ENCODE measurements at regions not wholly inside any gene's neighbourhood (a gene's known extent, or its start where the extent isn't known, plus 50 kb on each side); places are given as distances from the start of the nearest gene placed in this dataset.
A peak's percentile ranks its signal among the peaks of the same experiment; 100 is the strongest.

DNA sequence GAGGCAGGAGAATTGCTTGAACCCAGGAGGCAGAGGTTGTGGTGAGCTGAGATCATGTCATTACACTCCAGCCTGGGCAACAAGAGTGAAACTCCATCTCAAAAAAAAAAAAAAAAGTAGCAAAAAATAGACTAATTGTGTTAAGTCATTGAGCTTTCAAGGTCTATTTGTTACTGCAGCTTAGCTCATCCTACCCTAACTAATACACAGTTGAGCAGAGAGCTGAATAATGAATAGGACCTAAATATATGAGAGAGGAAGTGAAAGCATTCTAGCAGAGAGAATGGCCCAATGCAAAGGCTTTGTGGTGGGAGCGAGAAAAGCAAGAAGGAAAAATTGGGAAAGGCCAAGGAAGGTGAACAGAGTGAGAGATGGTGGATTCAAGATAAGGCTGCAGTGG, 128.3 kb downstream of the AXIN2 start:
- ChIA-PET CTCF (ENCODE audit: low intra/inter-chr PET ratio) (no interaction called here), POLR2A (interaction anchor here (0.6 kb wide), 1 partner anchor 1531 kb away, joined by 3 read pairs; no protein-coding TSS in a partner anchor)
- no TSS peak for BruUV-seq (replicated peaks)
- in situ Hi-C loops (cut with MboI) = no loop called here
- H3K9ac ChIP-seq (ENCODE audit: insufficient read depth in 1 of 2, low read depth in 2 of 2, low read length in 2 of 2) = no peak overlapping the region
- intact Hi-C loops (cut with micrococcal nuclease) = no loop called here
- H3K4me2 ChIP-seq (ENCODE audit: insufficient read depth, low read length) = no peak overlapping the region
- no peaks in the 10 kb centered on the region for H3K36me3 ChIP-seq (ENCODE audit: control insufficient read depth, insufficient read depth, low read length)
- TF ChIP-seq SRSF3 (IDR thresholded peaks at IDR 0.05; ENCODE audit: insufficient read depth, low read length) (no peak), ZNF175 (CRISPR knock-in tag; IDR thresholded peaks at IDR 0.05; ENCODE audit: low read depth) (no peak), HDAC2 (IDR thresholded peaks at IDR 0.05) (no peak), KLF16 (IDR thresholded peaks at IDR 0.05) (no peak), SMAD4 (CRISPR knock-in tag; conservative IDR thresholded peaks at IDR 0.05) (no peak), ZNF57 (CRISPR knock-in tag; IDR thresholded peaks at IDR 0.05) (no peak), FOXM1 (IDR thresholded peaks at IDR 0.05; ENCODE audit: low read depth) (no peak), FOXM1 (CRISPR knock-in tag; IDR thresholded peaks at IDR 0.05; ENCODE audit: low read depth) (no peak)
- no peak for ATAC-seq
- no peaks in the 10 kb centered on the region for H3K9me3 ChIP-seq (replicated peaks; ENCODE audit: control insufficient read depth, insufficient read depth, low read depth, low read length)
- no peaks in the 10 kb centered on the region for H3K9me1 ChIP-seq (ENCODE audit: control insufficient read depth, insufficient read depth, low read length)
- 0% methylated on average over 1 of the region's 1 CpG for WGBS (ENCODE audit: insufficient coverage, low coverage, missing lambda C conversion rate)
- H3K27ac ChIP-seq (ENCODE audit: extremely low read depth, low read depth, low read length) = no peak overlapping the region
- no peak overlapping the region for H3K4me3 ChIP-seq
- peaks cover 0 to 9% of the 10 kb centered on the region in 2 experiments; a peak in 3 of 5 replicates for H3K27me3 ChIP-seq (ENCODE audit: control insufficient read depth in 2 of 2, insufficient read depth in 2 of 2, low read length in 2 of 2)
- no peaks in the 10 kb centered on the region for H3K79me2 ChIP-seq (ENCODE audit: control insufficient read depth, insufficient read depth, low read length)
- DNase-seq (ENCODE audit: extremely low read depth in 1 of 4, low spot score in 3 of 4) = no peak
- FAIRE-seq = no peak
- H3K4me1 ChIP-seq (replicated peaks in 1 of 2; ENCODE audit: control insufficient read depth in 2 of 2, insufficient read depth in 2 of 2, low read length in 2 of 2) = no peaks in the 10 kb centered on the region
- H4K20me1 ChIP-seq (replicated peaks; ENCODE audit: control insufficient read depth, insufficient read depth, low read length) = peaks cover 5% of the 10 kb centered on the region; the same call in 1 of the 2 replicates
- no peak overlapping the region for H2AFZ ChIP-seq (ENCODE audit: low read depth, low read length)

GRCh38 chr17:65431116-65431515, 130.3 kb downstream of the AXIN2 start:
- no peaks in the 10 kb centered on the region for H3K9me3 ChIP-seq (replicated peaks; ENCODE audit: control insufficient read depth, insufficient read depth, low read depth, low read length)
- ATAC-seq (no peak), DNase-seq (ENCODE audit: extremely low read depth in 1 of 4, low spot score in 3 of 4) (peak; percentile 8 to 30 (median 22)), FAIRE-seq (no peak)
- intact Hi-C loops (cut with micrococcal nuclease) = no loop called here
- no peak overlapping the region for H2AFZ ChIP-seq (ENCODE audit: low read depth, low read length)
- ChIA-PET POLR2A (no interaction called here), CTCF (ENCODE audit: low intra/inter-chr PET ratio) (no interaction called here)
- no peaks in the 10 kb centered on the region for H3K36me3 ChIP-seq (ENCODE audit: control insufficient read depth, insufficient read depth, low read length)
- H3K4me2 ChIP-seq (ENCODE audit: insufficient read depth, low read length) = no peak overlapping the region
- 3% methylated on average over 7 of the region's 7 CpGs for WGBS (ENCODE audit: insufficient coverage, low coverage, missing lambda C conversion rate)
- H3K27me3 ChIP-seq (ENCODE audit: control insufficient read depth in 2 of 2, insufficient read depth in 2 of 2, low read length in 2 of 2) = no peaks in the 10 kb centered on the region
- H3K27ac ChIP-seq (ENCODE audit: extremely low read depth, low read depth, low read length) = no peak overlapping the region
- in situ Hi-C loops (cut with MboI) = no loop called here
- no peaks in the 10 kb centered on the region for H3K9me1 ChIP-seq (ENCODE audit: control insufficient read depth, insufficient read depth, low read length)
- H3K9ac ChIP-seq (ENCODE audit: insufficient read depth in 1 of 2, low read depth in 2 of 2, low read length in 2 of 2) = no peak overlapping the region
- no peaks in the 10 kb centered on the region for H4K20me1 ChIP-seq (replicated peaks; ENCODE audit: control insufficient read depth, insufficient read depth, low read length)
- H3K4me3 ChIP-seq = no peak overlapping the region
- H3K79me2 ChIP-seq (ENCODE audit: control insufficient read depth, insufficient read depth, low read length) = no peaks in the 10 kb centered on the region
- no peaks in the 10 kb centered on the region for H3K4me1 ChIP-seq (replicated peaks in 1 of 2; ENCODE audit: control insufficient read depth in 2 of 2, insufficient read depth in 2 of 2, low read length in 2 of 2)
- BruUV-seq (replicated peaks) = no TSS peak
- TF ChIP-seq HNRNPH1 (optimal IDR thresholded peaks at IDR 0.05; ENCODE audit: low read depth, low read length) (no peak), TOE1 (IDR thresholded peaks at IDR 0.05; ENCODE audit: borderline replicate concordance) (peak; percentile 43; the same call in 1 of the 2 replicates), TOE1 (CRISPR knock-in tag; IDR thresholded peaks at IDR 0.05; ENCODE audit: borderline replicate concordance, low read depth) (no peak), RAD51 (IDR thresholded peaks at IDR 0.05; ENCODE audit: borderline replicate concordance, low read depth) (peak; percentile 62; the same call in 1 of the 2 replicates), MTA3 (IDR thresholded peaks at IDR 0.05; ENCODE audit: borderline replicate concordance) (no peak), USF2 (CRISPR knock-in tag; IDR thresholded peaks at IDR 0.05) (peak; percentile 62), TFE3 (CRISPR knock-in tag; IDR thresholded peaks at IDR 0.05) (peak; percentile 67)
